PC-9 (cell line): ENCODE measurements at regions not wholly inside any gene's neighbourhood (a gene's known extent, or its start where the extent isn't known, plus 50 kb on each side); places are given as distances from the start of the nearest gene placed in this dataset.

Experiments used
- BruUV-seq: library from RNA; stranded (reverse); fragments of 400-500 nt; replicated peaks from 2 replicates; lab custom pipeline; 2021; lab: Mats Ljungman, UMichigan
- CTCF ChIA-PET: fragments of 300-600 bp; sonication (Branson Sonifier 250); formaldehyde crosslinking; loops from one replicate; lab custom pipeline; 2022; ENCODE audit warnings: antibody characterized with exemption; lab: Charles Lee
- POLR2A ChIA-PET: fragments of 300-600 bp; sonication (Branson Sonifier 250); formaldehyde crosslinking; loops from one replicate; lab custom pipeline; 2022; ENCODE audit warnings: antibody characterized with exemption; ENCODE audit not compliant: unreplicated experiment; lab: Charles Lee
- DNase-seq, 2 experiments: peaks; one replicate each; pipeline versions ENCODE4 v3.0.0 to v3.0.0-alpha.2; 2015 to 2022; ENCODE audit warnings: mixed read lengths in 1 of 2
- H2AFZ ChIP-seq: fragments of 200-600 bp; sonication (generic); 2 replicates; pipeline ENCODE4 v1.8.1; 2017; ENCODE audit warnings: antibody characterized with exemption
- H3F3A ChIP-seq: fragments of 200-600 bp; sonication (generic); 2 replicates; pipeline ENCODE4 v1.8.1; 2017; ENCODE audit warnings: antibody characterized with exemption, mild to moderate bottlenecking, low read depth; ENCODE audit not compliant: insufficient read depth
- H3K27ac ChIP-seq: fragments of 200-600 bp; sonication (generic); 2 replicates; pipeline ENCODE4 v1.6.1; 2016; ENCODE audit warnings: mixed run types
- H3K27me3 ChIP-seq: fragments of 200-600 bp; sonication (generic); 2 replicates; pipeline ENCODE4 v1.6.1; 2016; ENCODE audit warnings: low read depth, mixed run types; ENCODE audit not compliant: insufficient read depth
- H3K36me3 ChIP-seq: fragments of 200-600 bp; sonication (generic); 2 replicates; pipeline ENCODE4 v1.6.1; 2016; ENCODE audit warnings: low read depth, mixed run types
- H3K4me1 ChIP-seq: fragments of 200-600 bp; sonication (generic); replicated peaks from 2 replicates; pipeline ENCODE4 v1.6.1; 2016; ENCODE audit warnings: mixed run types; ENCODE audit not compliant: insufficient read depth
- H3K4me2 ChIP-seq: fragments of 200-600 bp; sonication (generic); 2 replicates; pipeline ENCODE4 v1.6.1; 2017; ENCODE audit warnings: mixed run types
- H3K4me3 ChIP-seq: fragments of 200-600 bp; sonication (generic); 2 replicates; pipeline ENCODE4 v1.6.1; 2016; ENCODE audit warnings: mixed run types
- H3K79me2 ChIP-seq: fragments of 200-600 bp; sonication (generic); 2 replicates; pipeline ENCODE4 v1.6.1; 2017; ENCODE audit warnings: low read depth, mixed run types
- H3K9me2 ChIP-seq: fragments of 200-600 bp; sonication (generic); 2 replicates; pipeline ENCODE4 v1.8.1; 2017; ENCODE audit warnings: mild to moderate bottlenecking; ENCODE audit not compliant: insufficient read depth
- H3K9me3 ChIP-seq: fragments of 200-600 bp; sonication (generic); 2 replicates; pipeline ENCODE4 v1.8.1; 2016; ENCODE audit warnings: low read depth; ENCODE audit not compliant: insufficient read depth
- H4K20me1 ChIP-seq: fragments of 200-600 bp; sonication (generic); 2 replicates; pipeline ENCODE4 v1.8.1; 2017; ENCODE audit not compliant: insufficient read depth
- CTCF ChIP-seq: fragments of 200-600 bp; sonication (generic); conservative IDR thresholded peaks from 2 replicates; pipeline ENCODE4 v1.6.1; 2017; ENCODE audit warnings: mixed run types, antibody characterized with exemption, mild to moderate bottlenecking, moderate library complexity
- EZH2 ChIP-seq: fragments of 200-600 bp; sonication (generic); IDR thresholded peaks from 2 replicates; pipeline ENCODE4 v1.8.0; 2017; ENCODE audit warnings: antibody characterized with exemption, low read depth
- intact Hi-C: fragments of 100-400 bp; cut with micrococcal nuclease; formaldehyde crosslinking; loops from one replicate; pipeline ENCODE4 v1.10.0; 2022; ENCODE audit not compliant: unreplicated experiment

DNA sequence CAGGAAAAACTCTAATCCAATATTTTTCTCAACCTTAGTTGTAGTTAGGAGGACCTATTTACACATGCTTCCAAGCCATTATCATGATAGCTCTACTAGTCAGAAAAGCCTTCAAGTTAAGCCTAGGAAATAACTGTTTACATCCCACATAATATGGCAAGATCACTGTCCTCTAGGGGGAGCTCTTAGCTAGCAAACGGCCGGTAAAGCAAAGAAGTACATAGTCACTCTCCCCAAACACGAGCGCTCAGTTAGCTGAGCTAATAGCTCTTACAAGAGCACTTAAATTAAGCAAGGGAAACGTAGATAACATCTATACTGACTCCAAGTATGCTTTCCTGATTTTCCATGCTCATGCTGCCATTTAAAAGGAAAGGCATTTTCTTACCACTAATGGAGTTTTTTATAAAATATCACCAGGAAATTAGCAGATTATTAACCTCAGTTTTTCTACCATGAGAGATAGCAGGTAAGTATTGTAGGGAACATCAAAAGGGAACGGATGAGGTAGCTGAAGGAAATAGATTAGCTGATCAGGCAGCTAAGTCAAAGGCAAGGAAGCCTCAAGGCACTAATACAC, 100.6 kb upstream of the PABPC3 start:
- Histone ChIP-seq H4K20me1 (no peaks in the 10 kb centered on the region), H3K4me1 (no peaks in the 10 kb centered on the region), H3K4me2 (peak overlapping the region; percentile 34; the same call in 1 of the 2 replicates), H3K27ac (no peak overlapping the region), H3K4me3 (no peak overlapping the region), H3K36me3 (no peaks in the 10 kb centered on the region), H3K9me2 (no peaks in the 10 kb centered on the region), H2AFZ (no peak overlapping the region), H3F3A (no peaks in the 10 kb centered on the region), H3K79me2 (no peaks in the 10 kb centered on the region), H3K9me3 (no peaks in the 10 kb centered on the region), H3K27me3 (peaks cover 9% of the 10 kb centered on the region; the same call in 1 of the 2 replicates)
- POLR2A ChIA-PET, result interaction anchor here (0.5 kb wide), 1 partner anchor 578 kb away, joined by 3 read pairs; no protein-coding TSS in a partner anchor
- no TSS peak for BruUV-seq
- TF ChIP-seq CTCF (peak; percentile 86), EZH2 (no peak)
- CTCF ChIA-PET, result interaction anchor here (0.6 to 0.9 kb wide), 4 partner anchors 79 to 1175 kb away, joined by 3 read pairs; no protein-coding TSS in a partner anchor
- peak; percentile 29 to 64 for DNase-seq
- intact Hi-C loops, result no loop called here

DNA sequence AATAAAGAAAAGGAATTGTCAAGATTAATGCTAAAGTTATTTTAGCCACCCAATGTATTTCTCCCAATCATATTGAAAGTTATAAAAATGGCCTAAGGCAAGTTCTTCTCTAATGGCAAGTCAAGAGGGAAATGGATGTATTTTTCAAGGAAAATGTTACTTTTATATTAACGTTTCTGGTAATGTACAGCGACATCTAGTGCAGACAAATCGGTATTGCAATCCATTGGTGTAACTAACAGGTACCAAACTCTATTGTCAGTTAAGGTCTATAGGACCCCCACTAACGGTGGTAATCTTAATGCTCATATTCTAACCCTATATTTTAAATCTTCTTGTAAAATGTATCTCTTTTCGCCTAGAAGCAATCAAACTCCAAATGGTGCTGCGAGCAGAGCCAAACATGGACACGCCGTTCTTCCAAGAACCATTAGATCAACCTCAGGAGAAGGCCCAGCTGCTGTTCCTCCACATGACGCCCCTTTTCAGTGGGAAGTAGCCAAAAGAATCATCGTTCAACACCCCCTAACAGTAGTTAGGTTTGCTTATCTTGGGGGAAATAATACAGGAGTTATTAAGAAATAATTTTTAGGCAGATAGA, 98.5 kb upstream of the PABPC3 start:
- Histone ChIP-seq H2AFZ (no peak overlapping the region), H3K27me3 (peaks cover 3% of the 10 kb centered on the region; the same call in 1 of the 2 replicates), H3K9me3 (no peaks in the 10 kb centered on the region), H3K4me1 (peaks cover 12% of the 10 kb centered on the region), H4K20me1 (no peaks in the 10 kb centered on the region), H3K79me2 (no peaks in the 10 kb centered on the region), H3K4me2 (no peak overlapping the region), H3K9me2 (no peaks in the 10 kb centered on the region), H3F3A (no peaks in the 10 kb centered on the region), H3K27ac (no peak overlapping the region), H3K4me3 (no peak overlapping the region), H3K36me3 (no peaks in the 10 kb centered on the region)
- DNase-seq, result no peak
- intact Hi-C loops, result no loop called here
- CTCF ChIA-PET, result no interaction called here
- POLR2A ChIA-PET, result no interaction called here
- no TSS peak for BruUV-seq
- peak; percentile 89 for TF ChIP-seq CTCF
- TF ChIP-seq EZH2, result no peak

DNA sequence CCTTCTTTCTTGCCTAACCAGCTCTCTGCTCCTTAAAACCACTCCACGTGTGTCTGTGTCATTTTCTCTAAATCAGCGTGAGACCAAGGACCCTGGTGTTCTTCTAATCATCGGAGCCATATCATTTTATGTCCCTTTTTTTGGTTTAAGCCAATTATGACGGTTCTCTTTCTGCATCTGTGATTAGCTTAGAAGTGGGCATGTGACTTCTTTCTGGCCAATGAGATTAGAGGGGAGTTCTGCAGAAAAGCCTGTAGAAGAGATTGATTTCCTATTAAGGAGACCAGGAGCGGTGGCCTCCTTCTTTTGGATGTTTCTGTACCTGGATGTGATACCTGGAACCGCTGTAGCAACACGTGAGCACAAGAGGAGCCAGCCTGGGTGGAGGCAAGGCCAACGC, 97.5 kb upstream of the PABPC3 start:
- CTCF ChIA-PET, result no interaction called here

More for the DNA sequence above, 97.5 kb upstream of the PABPC3 start:
- H2AFZ ChIP-seq, result no peak overlapping the region
- no peak overlapping the region for H3K4me3 ChIP-seq
- no peak overlapping the region for H3K27ac ChIP-seq
- H4K20me1 ChIP-seq, result no peaks in the 10 kb centered on the region
- H3K4me2 ChIP-seq, result no peak overlapping the region
- no TSS peak for BruUV-seq
- H3F3A ChIP-seq, result no peaks in the 10 kb centered on the region
- intact Hi-C loops, result no loop called here
- no peaks in the 10 kb centered on the region for H3K36me3 ChIP-seq
- H3K27me3 ChIP-seq, result no peaks in the 10 kb centered on the region
- POLR2A ChIA-PET, result no interaction called here
- no peaks in the 10 kb centered on the region for H3K79me2 ChIP-seq
- TF ChIP-seq CTCF (no peak), EZH2 (no peak)
- DNase-seq, result no peak
- no peaks in the 10 kb centered on the region for H3K9me2 ChIP-seq
- H3K9me3 ChIP-seq, result no peaks in the 10 kb centered on the region
- peaks cover 13% of the 10 kb centered on the region for H3K4me1 ChIP-seq
